ENCODE measurements at regions not wholly inside any gene's neighbourhood (a gene's known extent, or its start where the extent isn't known, plus 50 kb on each side); places are given as distances from the start of the nearest gene placed in this dataset.

DNA sequence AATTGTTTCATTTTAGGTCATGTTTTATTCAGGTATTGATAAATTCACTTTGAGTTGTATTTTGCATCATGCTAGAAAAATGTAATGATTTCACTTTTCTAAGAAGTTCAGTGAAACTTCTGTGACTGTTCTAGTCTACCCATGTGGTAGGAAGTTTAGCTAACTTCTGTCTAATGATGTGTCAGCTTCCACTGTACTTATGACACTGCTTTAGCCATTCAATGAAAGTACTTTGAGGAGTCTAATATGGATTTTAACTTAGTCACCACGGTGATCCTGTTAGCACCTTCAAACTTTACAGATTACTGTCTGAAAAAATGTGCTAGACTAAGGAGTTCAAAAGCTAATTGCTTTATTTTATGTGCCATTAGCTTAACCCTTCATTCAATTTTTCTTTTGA, 1510.5 kb upstream of the CDH9 start:
- no peak overlapping the region for H3K27ac Mint-ChIP-seq
- no CpG with 5 or more reads among the region's 1 CpG for WGBS (ENCODE audit: extremely low coverage, insufficient read length, low lambda C conversion rate)

More for the DNA sequence above, 1510.5 kb upstream of the CDH9 start:
- Histone ChIP-seq H4K8ac (replicated peaks; ENCODE audit: insufficient read length, low read depth, low read length) (no peak overlapping the region), H3K18ac (ENCODE audit: insufficient read length, low read depth, low read length) (no peak overlapping the region), H2BK12ac (ENCODE audit: insufficient read length, low read depth, low read length) (no peak overlapping the region), H3K4me1 (ENCODE audit: insufficient read depth, low read length) (no peaks in the 10 kb centered on the region; the same call in 1 of the 2 replicates), H2BK5ac (ENCODE audit: insufficient read length, low read length) (no peak overlapping the region), H3K79me1 (ENCODE audit: insufficient read depth, low read depth, low read length, poor library complexity, severe bottlenecking) (no peaks in the 10 kb centered on the region), H3K27ac (ENCODE audit: insufficient read length, low read depth, low read length) (no peak overlapping the region), H2BK20ac (ENCODE audit: low read depth, low read length, poor library complexity, severe bottlenecking) (no peak overlapping the region), H3K56ac (ENCODE audit: insufficient read length, low read depth, low read length) (no peak overlapping the region), H4K20me1 (ENCODE audit: control insufficient read depth, insufficient read depth, insufficient read length) (no peaks in the 10 kb centered on the region), H3K23ac (ENCODE audit: insufficient read length, low read depth, low read length) (no peak overlapping the region), H2AFZ (ENCODE audit: low read length) (no peak overlapping the region), H3K9ac (ENCODE audit: extremely low read depth, insufficient read length, low read length) (no peak overlapping the region), H3K4ac (ENCODE audit: low read depth, low read length) (no peak overlapping the region), H2BK15ac (ENCODE audit: low read depth, low read length) (no peak overlapping the region), H4K5ac (ENCODE audit: insufficient read length, low read depth, low read length) (no peak overlapping the region), H2BK120ac (ENCODE audit: low read depth, low read length, poor library complexity, severe bottlenecking) (no peak overlapping the region), H3K9me3 (ENCODE audit: control insufficient read depth, low read depth, low read length) (no peaks in the 10 kb centered on the region), H3K4me2 (ENCODE audit: insufficient read depth, insufficient read length, low read length) (no peak overlapping the region), H3T11ph (ENCODE audit: low read length) (no peak overlapping the region), H4K91ac (ENCODE audit: insufficient read length, low read depth, low read length) (no peak overlapping the region), H2AK5ac (ENCODE audit: insufficient read length, low read length) (no peak overlapping the region), H3K23me2 (ENCODE audit: insufficient read length, low read depth, low read length, poor library complexity, severe bottlenecking) (no peaks in the 10 kb centered on the region), H3K79me2 (ENCODE audit: insufficient read depth, low read length) (no peaks in the 10 kb centered on the region), H3K27me3 (ENCODE audit: insufficient read depth, low read length) (no peaks in the 10 kb centered on the region), H3K14ac (ENCODE audit: insufficient read depth, low read length) (no peak overlapping the region)
- Mint-ChIP-seq H3K4me3 (no peak overlapping the region), H3K27me3 (ENCODE audit: low read depth) (no peaks in the 10 kb centered on the region), H3K36me3 (ENCODE audit: insufficient read depth in 1 of 3, low read depth in 3 of 3) (0 out of 7 replicates have a peak, but pooled peaks cover 0 to 4% (median 0%) of the 10 kb centered on the region in 3 experiments), H3K4me1 (no peaks in the 10 kb centered on the region), H3K9me3 (peaks cover 4 to 11% of the 10 kb centered on the region in 2 experiments; a peak in 4 of 5 replicates)
- no peak for TF ChIP-seq CTCF (conservative IDR thresholded peaks at IDR 0.05)
- DNase-seq: no peak

Data from H9 (cell line).